ENCODE measurements at regions not wholly inside any gene's neighbourhood (a gene's known extent, or its start where the extent isn't known, plus 50 kb on each side); places are given as distances from the start of the nearest gene placed in this dataset.

DNA sequence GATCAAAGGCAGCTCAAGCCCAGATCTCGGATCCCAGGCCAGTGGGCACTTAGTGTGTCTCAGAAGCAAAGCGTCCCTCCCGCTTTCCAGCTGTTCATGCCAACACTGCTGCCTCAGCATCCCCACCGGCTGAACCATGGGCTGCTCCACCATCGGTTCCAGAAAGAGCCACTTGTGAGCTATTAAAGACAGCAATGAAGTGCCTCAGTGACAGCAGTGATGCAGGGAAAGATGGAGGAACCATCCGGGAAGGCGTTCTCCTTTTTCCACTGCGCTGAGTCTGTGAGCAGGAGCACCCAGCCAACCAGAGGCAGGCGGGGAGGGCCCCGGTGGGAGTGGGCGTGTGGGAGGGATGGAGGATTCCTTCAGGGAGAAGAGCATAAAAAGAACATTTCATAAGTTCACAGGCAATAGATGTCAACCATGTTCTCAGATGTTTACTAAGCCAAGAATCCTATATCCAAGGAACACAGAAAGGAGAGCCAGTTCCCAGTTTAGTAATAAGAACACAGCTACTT, 96.2 kb upstream of the MKI67 start:
- DNase-seq, result no peak

DNA sequence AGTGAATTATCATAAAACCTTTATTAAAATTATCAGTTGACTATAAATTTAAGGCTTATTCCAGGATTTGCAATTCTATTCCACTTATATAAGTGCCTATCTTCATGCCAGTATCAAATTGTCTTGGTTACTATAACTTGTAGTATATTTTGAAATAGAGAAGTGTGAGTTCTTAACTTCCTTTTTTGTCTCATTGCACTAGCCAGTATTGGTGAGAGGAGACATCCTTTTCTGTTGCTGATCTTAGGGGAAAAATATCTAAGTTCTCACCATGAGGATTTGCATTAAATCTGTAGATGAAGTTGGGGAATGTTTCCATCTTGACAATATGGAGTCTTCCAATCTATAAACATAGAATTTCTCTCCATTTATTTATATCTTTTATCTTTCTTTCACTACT, 104.2 kb upstream of the MKI67 start:
- no peak for DNase-seq

DNA sequence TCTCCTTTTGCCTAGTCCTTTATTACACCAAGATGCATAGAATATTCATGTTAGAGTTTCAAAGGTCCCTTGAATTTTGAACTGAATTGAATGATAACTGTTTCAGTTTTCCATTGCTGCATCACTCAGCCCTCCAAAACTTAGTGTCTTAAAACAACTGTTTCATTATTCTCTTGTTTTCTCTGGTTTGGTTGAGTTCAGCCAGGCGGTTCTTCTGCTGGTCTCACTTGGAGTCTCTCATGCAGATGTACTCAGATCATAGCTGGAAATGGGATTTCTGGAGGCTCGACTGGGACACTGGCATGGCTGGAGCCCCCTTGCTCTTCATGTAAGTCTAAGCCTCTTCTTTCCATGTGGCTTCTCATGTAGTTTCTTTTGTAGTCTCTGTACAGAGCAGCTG, 107.2 kb upstream of the MKI67 start:
- no peak for DNase-seq

DNA sequence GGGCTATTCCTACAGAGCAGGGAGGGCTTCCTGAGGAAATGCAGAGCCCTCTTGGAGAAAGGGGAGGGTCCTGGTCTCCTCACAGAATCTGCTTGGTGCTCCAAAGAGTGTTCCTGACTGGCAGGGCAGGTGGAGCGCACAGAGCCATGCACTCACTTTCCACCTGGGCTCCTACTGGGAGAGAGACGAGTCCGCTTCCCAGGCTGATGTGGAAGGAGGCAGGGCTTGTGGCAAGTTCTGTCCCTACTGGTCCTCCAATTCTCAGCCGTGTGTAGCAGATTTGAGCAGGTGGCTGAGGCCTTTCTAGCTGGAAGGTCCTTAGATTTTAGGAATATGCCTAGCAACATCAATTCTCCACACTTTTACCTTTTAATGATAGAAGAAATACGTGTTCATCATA, 111.5 kb upstream of the MKI67 start:
- DNase-seq, result no peak

DNA sequence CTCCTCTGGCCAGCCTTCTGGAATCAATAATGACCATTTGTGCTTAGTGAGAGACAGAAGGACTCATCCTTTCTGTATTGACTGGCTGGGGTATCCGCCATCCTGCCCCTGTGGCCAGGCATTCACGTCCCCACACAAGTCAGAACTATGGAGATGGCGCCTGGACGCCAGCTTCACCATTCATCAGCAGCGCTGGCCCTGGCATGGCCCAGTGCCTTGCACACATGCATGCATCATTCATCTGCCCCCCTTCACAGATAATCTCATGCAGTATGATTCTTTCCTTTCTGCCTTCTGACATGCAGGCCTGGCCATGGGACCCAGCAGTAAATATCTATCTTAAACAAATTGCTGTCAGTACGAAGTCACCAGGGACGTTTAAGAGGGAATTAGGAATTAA, 114.8 kb upstream of the MKI67 start:
- DNase-seq, result no peak

DNA sequence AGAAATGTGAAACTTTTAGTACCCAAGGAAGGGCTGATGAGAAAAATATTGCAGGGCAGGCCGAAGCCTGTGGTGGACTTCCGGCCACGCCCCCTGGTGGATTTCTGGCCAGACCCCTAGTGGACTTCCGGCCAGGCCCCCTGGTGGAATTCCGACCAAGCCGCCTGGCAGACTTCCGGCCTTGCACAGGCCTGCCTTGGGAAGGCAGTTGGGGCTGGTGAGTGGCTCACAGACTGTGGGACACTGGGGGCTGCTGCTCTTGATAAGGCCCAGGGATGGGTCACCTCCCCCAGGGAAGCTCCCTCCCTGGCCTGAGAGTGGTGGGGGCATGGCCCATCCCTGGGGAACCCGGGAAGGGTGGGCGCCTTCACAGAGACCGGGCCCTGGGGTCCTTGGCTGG, 116.4 kb upstream of the MKI67 start:
- no peak for DNase-seq

DNA sequence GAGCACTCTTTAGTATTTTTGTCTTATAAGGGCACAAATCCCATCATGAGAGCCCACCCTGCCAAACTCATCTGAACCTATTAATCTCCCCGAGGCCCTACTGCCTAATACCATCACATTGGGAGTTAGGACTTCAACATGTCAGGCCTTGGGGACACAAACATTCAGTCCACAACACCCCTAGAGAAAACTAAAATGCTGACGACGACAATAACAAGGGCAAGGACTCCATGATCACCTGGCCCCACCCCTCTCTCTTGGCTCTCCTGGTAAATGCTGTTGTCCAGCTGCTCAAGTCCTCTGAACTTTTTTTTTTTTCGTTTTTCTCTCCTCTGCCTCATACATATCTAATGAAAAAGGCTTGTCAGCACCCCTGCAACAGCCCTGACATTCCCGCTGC, 118.8 kb upstream of the MKI67 start:
- no peak for DNase-seq

DNA sequence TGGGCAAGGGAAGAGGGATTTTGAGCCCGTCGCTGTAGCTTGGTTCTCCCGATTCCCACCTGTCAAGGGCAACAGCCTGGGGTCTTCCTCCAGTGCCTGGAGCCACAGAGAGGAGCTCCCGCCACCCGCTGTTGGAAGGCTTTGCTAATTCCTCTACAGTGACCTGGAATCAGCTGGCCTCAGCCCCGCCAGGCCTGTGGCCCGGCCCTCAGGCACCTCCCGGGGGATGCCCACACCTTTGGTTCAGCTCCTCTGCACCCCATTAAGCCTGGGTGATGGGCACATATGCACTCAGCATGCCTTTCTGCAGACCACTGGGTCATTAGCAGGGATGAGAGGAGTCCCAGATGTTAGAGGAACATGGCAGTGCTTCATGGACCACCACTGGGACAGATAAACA, 121.4 kb upstream of the MKI67 start:
- no peak for DNase-seq

DNA sequence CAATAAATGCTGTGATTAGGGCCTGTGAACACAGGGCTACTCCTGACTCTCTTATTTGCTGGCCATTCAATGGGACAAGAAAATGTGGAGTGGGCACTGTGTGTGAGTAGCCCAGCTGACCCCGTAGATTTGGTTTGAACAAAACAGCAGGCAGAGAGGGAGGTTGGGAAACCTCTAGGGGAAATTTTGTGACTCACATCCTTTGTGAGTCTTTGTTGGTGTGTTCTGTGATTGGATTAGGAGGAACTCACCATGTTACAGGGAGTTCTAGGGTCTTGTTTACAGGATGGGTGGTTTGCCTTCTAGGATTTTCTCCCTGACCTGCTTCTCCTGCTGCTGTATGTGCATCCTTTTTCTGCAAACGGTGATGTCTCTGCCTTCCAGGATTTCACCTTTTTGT, 128.3 kb upstream of the MKI67 start:
- no peak for DNase-seq

DNA sequence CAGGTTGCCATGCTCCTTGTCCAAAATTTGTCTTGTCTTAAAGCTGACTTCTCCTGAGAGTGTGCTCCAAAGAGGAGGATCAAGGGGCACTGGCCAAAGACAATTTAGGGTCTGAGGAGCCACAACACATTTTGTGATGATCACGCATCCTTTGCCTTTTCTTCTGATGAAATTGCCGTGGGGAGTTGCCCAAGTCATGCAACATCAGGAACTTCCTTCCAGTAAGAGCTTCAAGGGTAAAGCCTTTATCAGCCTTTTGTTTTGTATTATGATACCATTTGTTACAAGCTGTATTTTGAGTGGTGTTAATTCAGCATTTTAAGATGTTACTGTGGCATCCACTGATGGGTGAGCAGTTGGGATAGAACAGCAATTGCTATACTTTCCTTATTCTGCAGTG, 131.2 kb upstream of the MKI67 start:
- DNase-seq, result no peak

DNA sequence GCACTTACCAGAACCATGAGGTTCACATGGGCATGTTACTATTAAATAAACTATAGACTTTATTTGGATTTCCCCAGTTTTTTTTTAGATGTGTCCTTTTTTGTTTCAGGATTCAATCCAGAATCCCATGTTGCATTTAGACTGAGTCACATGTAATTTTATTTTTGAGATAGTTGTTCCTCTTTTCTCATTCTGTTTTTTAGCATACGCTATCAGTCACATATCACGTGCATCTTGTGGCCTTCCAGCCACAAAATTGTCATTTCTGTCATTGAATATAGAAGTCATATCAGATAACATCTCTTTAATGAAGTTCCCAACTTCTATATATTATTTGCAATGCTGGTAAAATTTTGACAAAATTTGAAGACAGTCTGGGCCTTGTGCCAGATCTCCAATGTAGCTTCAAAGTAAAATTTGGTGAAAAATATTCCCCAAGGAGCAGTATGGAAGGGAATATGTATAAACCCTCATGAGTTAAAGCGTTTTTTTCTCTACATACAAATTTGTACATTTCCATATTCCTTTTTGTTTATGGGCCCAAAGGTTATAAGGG, 132.3 kb upstream of the MKI67 start:
- no peak for DNase-seq

DNA sequence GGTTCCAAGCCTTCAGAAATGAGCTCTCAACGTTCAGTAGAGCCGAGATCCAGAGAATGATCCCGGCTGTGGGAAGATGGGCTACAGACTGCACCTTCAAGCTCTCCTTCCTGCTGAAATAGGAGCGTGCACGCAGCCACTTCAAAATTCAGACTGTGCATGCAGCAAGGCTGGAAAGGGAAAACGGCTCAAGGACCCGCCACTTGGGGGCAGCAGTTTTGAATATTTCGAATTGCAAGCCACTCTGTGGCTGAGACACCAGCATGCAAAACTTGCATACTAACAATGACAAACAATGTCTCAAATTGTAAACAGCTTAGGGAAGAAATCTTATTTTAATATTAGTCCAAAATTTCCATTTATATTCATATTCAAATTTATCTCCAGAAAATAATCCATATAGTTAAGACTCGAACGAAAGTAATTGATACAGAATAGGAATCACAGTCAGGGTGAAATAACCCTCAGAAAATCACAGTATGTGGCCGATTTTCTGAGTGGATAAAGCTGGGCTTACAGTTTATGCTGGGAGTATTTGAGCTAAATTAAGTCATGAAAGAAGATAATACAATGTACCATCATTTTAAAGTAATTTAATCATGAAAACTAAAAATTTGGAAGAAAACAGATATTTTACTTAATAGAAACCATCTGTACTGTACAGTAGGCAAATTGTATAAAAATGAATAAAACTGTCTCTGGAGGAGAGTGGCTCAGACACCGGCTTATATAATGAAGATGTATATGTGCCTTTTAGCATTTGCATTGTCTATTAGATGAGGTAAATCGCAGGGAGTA, 137.9 kb upstream of the MKI67 start:
- peak in 1 of 2 experiments; percentile 15 for DNase-seq

DNA sequence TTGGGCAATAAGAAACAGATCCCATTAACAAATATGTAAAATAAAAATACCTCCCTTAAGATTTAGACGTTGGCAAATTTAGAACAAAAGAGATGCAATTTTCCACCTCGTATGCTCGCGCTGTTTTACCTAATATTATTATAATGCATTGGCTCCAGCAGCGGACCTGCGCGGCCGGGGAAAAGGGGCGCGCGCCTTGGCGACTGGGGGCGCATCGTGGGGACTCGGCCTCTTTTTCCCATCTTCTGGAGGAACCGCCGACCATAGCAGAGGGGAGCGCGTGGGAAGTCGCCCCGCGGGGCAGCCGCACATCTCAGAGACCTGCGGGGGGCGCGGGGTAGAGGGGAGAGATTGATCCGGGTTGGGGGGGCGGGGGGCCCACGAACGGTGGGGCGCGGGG, 139.4 kb upstream of the MKI67 start:
- no peak for DNase-seq

DNA sequence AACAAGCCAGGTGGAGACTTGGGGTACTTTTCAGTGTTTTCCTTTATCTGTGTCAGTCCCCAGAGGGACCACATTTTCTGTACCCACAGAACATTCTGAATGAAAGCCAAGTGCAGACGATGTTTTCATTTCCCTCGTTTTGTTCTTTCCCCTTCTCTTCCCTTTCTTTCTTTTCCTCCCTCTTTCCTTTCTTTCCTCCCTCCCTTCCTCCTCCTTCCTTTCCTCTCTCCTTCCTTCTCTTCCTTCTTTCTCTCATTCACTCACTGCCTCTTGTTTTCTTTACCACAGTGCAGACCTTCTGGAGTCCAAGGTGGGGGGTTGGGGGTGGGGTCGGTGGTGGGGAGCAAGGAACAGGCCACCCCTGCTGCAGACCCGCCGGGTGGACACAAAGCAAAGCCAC, 141.4 kb upstream of the MKI67 start:
- no peak for DNase-seq

DNA sequence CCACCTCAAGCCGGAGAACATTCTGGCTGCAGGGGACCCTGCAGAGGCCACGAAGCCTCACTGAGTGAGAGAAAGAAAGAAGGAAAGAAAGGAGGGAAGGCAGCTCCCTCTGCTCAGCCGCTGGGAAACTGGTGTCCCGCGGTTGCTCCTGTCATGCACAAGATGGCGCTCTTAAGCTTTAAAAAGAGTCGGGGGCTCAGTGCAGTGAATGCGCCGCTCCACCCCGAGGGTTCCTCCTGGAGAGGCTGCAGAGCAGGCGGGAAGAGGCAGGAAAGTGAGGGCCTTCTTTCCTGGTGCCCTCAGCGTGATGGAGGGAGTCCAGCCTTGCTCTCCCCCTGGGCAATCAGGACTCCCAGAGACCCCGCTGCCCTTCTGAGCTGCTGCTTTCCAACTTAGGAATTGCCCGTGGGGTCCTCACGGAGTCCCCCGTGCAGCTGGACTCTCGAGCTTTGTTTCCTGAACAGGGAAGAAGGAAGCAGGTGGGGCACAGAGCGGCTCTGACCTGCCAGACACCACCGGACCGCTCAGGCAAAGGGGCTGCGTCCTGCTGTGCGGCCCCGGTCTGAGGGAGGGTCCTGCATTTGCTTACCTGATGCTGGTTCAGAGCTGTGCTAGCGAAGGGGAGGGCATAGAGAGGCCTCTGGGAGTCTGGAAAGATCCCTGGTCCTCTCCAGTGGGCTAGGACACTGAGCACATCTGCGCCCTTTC, 141.9 kb upstream of the MKI67 start:
- DNase-seq, result peak in 1 of 2 experiments; percentile 13

DNA sequence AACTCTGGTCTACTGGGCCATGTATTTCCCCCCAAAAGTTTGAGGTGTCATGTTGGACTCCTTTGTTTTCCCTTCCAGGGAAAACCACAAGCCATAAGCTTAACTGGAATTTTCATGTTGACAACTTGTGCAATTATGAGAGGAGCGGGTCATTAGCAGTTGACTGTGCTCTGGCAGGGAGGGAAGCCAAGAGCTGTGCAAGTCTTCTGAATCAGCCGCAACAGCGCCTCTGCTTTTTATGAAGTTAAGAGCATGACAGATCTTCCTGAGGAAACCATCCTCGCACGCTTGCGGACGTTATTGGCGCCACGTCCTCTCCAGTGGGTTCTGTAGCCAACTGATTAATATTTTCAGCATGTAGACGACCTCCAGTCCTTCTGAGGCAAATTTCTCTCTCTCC, 148.7 kb upstream of the MKI67 start:
- peak in 1 of 2 experiments; percentile 10 for DNase-seq

DNA sequence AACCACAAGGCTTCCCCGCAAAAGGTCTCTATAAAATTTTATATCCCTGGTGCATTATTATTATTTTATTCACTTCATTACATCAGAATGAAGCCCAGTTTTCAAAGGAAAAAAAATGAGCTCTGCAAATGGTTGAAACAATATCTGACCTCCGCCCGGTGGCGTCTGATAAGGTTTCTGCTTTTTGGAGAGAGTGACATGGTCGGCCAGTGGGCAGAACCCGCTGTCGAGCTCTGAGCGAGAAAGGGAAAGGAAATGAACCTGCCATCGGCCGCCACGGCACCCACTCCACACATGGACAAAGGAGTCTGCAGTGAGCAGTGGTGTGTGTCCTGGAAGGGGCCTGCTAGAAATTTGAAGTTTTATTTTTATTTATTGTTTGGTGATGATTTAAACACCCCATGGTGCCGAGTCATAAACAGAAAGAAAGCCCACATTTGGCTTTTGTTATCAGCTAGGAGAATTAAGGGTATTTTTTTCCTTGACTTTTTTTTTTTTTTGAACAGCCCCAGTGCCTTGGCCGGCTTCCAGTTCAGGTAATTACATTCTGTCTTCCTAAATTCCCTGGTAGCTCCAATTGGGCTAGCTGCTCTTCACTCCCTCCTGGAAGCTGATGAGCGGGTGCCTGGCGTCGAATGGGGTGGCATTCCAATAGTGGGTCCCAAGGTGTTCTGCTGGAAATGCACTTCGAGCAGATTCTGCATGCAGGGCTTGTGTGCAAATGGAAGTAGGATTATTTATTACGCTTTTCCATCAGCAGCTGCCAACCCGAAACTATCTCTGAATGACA, 149.4 kb upstream of the MKI67 start:
- no peak for DNase-seq

DNA sequence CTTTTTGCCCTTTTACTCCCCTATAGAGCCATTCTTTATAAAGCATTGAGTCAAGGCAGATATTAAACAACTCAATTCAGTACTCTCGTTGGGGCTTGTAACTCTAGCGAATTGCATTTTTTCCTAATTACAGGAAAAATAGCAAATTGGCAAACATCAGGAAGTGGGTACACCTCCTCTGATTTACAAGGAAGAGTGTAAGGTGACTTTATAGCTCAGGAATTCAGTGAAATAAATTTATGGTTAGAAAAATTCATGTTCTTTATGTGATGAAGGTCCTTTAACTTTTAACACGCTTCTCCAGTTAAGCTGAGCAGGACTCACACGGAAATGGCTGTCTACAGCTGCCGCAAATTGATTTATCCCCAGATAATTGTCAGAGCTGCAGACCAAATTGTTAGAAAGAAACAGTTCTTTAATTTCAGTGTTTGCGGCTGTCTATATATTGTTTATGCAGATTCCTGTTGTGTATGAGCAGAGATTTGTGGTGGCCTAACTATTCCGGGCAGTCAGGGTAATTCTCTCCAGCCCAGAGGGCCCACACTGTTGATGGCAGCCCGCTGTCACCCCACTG, 151.1 kb upstream of the MKI67 start:
- DNase-seq, result no peak

DNA sequence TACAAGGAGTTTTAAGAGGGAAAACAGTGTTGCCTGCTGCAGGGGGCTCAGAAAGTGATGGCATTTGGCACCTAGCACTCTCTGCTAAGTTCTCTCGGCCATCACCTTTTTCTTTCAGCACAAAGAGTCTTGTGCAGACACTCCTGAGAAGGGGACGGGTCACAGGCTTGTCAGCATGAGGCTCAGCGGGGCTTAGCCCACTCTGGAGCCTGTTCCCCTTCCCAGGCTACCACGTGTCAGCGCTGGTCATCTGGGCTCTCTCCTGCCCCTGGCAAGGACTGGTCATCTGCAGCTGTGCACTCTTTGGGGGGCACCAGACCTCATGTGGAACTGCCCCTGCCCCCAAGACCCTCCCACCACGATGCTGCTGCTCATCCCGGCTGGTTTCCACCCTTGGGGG, 152.1 kb upstream of the MKI67 start:
- DNase-seq, result no peak

DNA sequence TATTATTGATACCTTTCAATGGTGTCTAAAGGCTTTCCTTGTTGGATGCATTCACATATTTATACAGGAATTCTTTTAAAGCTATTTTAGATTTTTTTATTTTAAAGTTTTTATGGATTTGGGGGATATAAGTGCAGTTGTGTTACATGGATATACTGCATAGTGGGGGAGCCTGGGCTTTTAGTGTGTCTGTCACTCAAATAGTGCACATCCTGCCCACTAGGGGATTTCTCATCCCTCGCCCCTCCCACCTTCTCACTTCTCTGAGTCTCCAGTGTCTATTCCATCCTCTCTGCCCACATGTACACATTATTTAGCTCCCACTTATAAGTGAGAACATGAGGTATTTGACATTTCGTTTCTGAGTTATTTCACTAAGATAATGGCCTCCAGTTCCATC, 154.0 kb upstream of the MKI67 start:
- no peak for DNase-seq

DNA sequence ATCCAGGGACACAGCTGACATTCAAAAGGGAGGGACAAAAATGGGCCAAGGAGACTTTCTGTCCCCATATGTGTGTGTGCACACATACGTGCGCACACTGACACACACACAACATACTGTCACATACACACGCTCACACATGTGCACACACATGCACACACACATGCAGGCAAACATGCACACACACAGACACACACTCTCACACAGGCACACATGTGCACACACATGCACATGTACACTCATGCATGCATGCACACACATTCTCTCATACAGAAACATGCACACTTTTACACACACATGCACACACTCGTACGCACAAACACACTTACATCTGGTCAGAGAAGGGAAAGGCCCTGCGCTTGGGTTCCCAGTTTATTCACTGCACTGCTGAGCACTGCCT, 155.1 kb upstream of the MKI67 start:
- DNase-seq, result no peak

DNA sequence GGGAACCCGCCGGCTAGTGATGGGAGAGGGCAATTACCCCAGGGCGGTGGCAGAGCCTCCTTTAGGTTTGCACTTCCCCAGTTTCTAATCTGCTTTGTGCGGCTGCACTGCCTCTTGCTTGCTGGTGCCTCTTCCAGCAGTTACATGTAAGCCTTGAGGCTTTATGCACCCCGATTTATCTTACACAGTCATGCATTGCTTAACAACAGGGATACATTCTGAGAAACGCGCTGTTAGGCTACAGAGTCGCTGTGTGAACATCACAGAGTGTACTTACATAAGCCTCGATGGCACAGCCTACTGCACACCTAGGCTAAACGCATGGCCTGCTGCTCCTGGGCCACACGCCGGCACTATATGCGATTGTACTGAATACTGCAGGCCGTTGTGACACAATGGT, 155.6 kb upstream of the MKI67 start:
- DNase-seq, result no peak

All from NCI-H187 (cell line).